ENCODE measurements at regions not wholly inside any gene's neighbourhood (a gene's known extent, or its start where the extent isn't known, plus 50 kb on each side); places are given as distances from the start of the nearest gene placed in this dataset.

- Histone ChIP-seq H3K27ac (no peak overlapping the region), H3K4me1 (replicated peaks in 1 of 2) (no peaks in the 10 kb centered on the region), H3K27me3 (no peaks in the 10 kb centered on the region), H3K9me3 (replicated peaks in 1 of 3) (no peaks in the 10 kb centered on the region), H3K4me3 (no peak overlapping the region), H3K36me3 (replicated peaks in 1 of 2) (no peaks in the 10 kb centered on the region)
- intact Hi-C loops (cut with DNase I), result no loop called here
- 72 to 85% (median 76%) methylated on average over 11 to 12 of the region's 13 CpGs for WGBS, 4 donors
- no peak for TF ChIP-seq POLR2A (IDR thresholded peaks at IDR 0.05)
- TF ChIP-seq CTCF (IDR thresholded peaks at IDR 0.05), result no peak
- no peak for DNase-seq
Observed at GRCh38 chr22:48849963-48850657, 977.6 kb downstream of the BRD1 start.

GRCh38 chr22:48849219-48849912 is 978.3 kb downstream of the BRD1 start:
- Histone ChIP-seq H3K36me3 (replicated peaks in 1 of 2) (no peaks in the 10 kb centered on the region), H3K9me3 (replicated peaks in 1 of 3) (no peaks in the 10 kb centered on the region), H3K4me3 (no peak overlapping the region), H3K27ac (no peak overlapping the region), H3K27me3 (no peaks in the 10 kb centered on the region), H3K4me1 (replicated peaks in 1 of 2) (no peaks in the 10 kb centered on the region)
- intact Hi-C loops (cut with DNase I), result no loop called here
- DNase-seq, result no peak
- TF ChIP-seq CTCF (IDR thresholded peaks at IDR 0.05) (no peak), POLR2A (IDR thresholded peaks at IDR 0.05) (no peak)
- 41 to 53% (median 52%) methylated on average over 6 to 8 of the region's 8 CpGs for WGBS, 4 donors

- H3K36me3 ChIP-seq (replicated peaks in 1 of 2), result no peaks in the 10 kb centered on the region
- intact Hi-C loops (cut with DNase I), result no loop called here
- TF ChIP-seq CTCF (IDR thresholded peaks at IDR 0.05), result no peak
- TF ChIP-seq POLR2A (IDR thresholded peaks at IDR 0.05), result no peak
- H3K4me3 ChIP-seq, result no peak overlapping the region
- no peaks in the 10 kb centered on the region for H3K9me3 ChIP-seq (replicated peaks in 1 of 3)
- no peak for DNase-seq
- no peaks in the 10 kb centered on the region for H3K27me3 ChIP-seq
- H3K27ac ChIP-seq, result no peak overlapping the region
- 81 to 90% (median 85%) methylated on average over 5 of the region's 5 CpGs for WGBS, 4 donors
- no peaks in the 10 kb centered on the region for H3K4me1 ChIP-seq (replicated peaks in 1 of 2)
Observed at GRCh38 chr22:48846200-48846599, 981.5 kb downstream of the BRD1 start.

GRCh38 chr22:48845356-48845936 is 982.2 kb downstream of the BRD1 start:
- intact Hi-C loops (cut with DNase I), result no loop called here
- Histone ChIP-seq H3K27ac (no peak overlapping the region), H3K9me3 (replicated peaks in 1 of 3) (no peaks in the 10 kb centered on the region), H3K36me3 (replicated peaks in 1 of 2) (no peaks in the 10 kb centered on the region), H3K4me3 (no peak overlapping the region), H3K27me3 (no peaks in the 10 kb centered on the region), H3K4me1 (replicated peaks in 1 of 2) (no peaks in the 10 kb centered on the region)
- WGBS, 4 donors, result 80 to 86% (median 83%) methylated on average over 26 to 29 of the region's 29 CpGs
- no peak for TF ChIP-seq CTCF (IDR thresholded peaks at IDR 0.05)
- no peak for TF ChIP-seq POLR2A (IDR thresholded peaks at IDR 0.05)
- DNase-seq, result no peak

Measured in adrenal gland (tissue), 9 donors.